ENCODE measurements at regions not wholly inside any gene's neighbourhood (a gene's known extent, or its start where the extent isn't known, plus 50 kb on each side); places are given as distances from the start of the nearest gene placed in this dataset.

DNA sequence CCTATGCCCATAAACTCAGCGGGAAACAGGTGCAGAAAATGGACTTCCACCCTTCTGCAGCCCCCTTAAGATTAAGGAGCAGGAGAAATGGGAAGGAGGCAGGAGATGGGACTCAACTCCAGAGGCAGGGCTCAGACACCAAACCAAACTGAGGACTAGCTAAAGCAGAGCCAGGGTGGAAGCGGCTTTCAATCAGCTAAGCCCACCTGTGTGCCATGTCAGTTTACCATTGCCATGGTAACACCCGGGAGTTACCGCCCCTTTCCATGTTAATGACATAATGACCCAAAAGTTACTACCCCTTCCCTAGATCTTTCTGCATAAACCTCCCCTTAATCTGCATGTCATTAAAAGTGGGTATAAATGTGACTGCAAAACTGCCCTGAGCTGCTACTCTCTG is 653.5 kb downstream of the PTPRU start:
- Mint-ChIP-seq H3K27ac (no peak overlapping the region), H3K9me3 (no peaks in the 10 kb centered on the region), H3K27me3 (ENCODE audit: insufficient read depth) (peaks cover 6% of the 10 kb centered on the region), H3K36me3 (ENCODE audit: low read depth) (no peaks in the 10 kb centered on the region), H3K4me1 (ENCODE audit: low read depth) (no peaks in the 10 kb centered on the region), H3K4me3 (no peak overlapping the region)
- intact Hi-C loops (cut with micrococcal nuclease): no loop called here
- DNase-seq (ENCODE audit: low spot score): no peak

DNA sequence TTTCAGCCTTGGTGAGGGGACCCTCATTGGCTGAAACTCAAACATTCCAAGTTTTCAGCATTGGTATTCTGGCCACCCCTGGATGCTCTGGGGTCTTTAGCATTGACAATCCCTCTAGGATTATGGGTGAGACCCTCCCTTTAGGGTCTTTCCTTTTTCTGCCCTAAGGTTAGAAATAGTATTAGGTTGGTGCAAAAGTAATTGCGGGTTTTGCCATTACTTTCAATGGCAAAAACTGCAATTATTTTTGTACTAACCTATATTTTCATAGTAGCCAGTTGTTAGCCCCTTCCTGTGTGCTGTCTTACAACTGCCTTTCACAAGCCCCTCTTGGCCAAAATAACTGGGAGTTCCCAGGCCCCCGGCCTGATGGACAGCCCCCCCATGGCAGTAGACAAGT is 648.4 kb downstream of the PTPRU start:
- no peak for DNase-seq (ENCODE audit: low spot score)
- Mint-ChIP-seq H3K9me3 (no peaks in the 10 kb centered on the region), H3K36me3 (ENCODE audit: low read depth) (no peaks in the 10 kb centered on the region), H3K4me1 (ENCODE audit: low read depth) (no peaks in the 10 kb centered on the region), H3K4me3 (no peak overlapping the region), H3K27ac (no peak overlapping the region), H3K27me3 (ENCODE audit: insufficient read depth) (peaks cover 3% of the 10 kb centered on the region)
- intact Hi-C loops (cut with micrococcal nuclease): no loop called here

DNA sequence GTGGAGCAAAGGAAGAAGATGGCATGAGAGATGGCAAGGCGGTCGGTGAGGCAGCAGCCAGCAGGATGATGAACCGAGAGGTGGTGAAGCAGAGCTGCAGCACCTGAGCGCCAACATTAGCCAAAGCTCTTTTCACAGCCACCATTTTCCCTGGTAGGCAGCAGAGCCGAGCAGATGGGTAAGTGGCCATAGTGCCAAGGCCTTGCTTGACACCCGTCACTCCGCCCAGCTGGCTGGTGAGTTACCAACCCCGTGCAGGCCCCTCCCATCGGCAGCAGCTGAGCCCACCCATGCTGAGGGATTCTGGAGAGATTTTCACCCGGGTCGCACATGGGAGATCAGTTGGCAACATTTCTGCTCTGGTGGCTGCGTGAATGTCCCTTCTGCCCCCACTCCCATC is 647.7 kb downstream of the PTPRU start:
- H3K4me3 Mint-ChIP-seq: no peak overlapping the region
- H3K27me3 Mint-ChIP-seq (ENCODE audit: insufficient read depth): peaks cover 3% of the 10 kb centered on the region
- DNase-seq (ENCODE audit: low spot score): no peak

DNA sequence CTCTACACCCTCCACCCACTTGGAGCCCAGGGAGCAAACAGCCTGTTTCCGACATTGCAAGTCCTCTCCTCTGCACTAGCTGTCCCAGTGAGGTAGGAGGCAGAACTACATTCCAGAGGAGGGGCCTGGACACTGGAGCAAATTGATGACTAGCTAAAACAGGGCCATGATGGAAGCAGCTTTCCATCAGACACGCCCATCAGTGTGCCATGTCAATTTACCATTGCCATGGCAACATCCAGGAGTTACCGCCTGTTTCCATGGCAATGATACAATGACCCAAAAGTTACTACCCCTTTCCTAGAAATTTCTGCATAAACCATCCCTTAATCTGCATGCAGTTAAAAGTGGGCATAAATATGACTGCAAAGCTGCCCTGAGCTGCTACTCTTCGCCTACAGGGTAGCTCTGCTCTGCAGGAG is 647.1 kb downstream of the PTPRU start:
- peaks cover 2% of the 10 kb centered on the region for H3K27me3 Mint-ChIP-seq (ENCODE audit: insufficient read depth)
- H3K4me1 Mint-ChIP-seq (ENCODE audit: low read depth): no peaks in the 10 kb centered on the region
- H3K36me3 Mint-ChIP-seq (ENCODE audit: low read depth): no peaks in the 10 kb centered on the region
- H3K27ac Mint-ChIP-seq: no peak overlapping the region
- no peak overlapping the region for H3K4me3 Mint-ChIP-seq
- no peaks in the 10 kb centered on the region for H3K9me3 Mint-ChIP-seq
- intact Hi-C loops (cut with micrococcal nuclease): no loop called here
- no peak for DNase-seq (ENCODE audit: low spot score)

More for the DNA sequence above, 647.7 kb downstream of the PTPRU start:
- intact Hi-C loops (cut with micrococcal nuclease): no loop called here
- Mint-ChIP-seq H3K4me1 (ENCODE audit: low read depth) (no peaks in the 10 kb centered on the region), H3K27ac (no peak overlapping the region), H3K36me3 (ENCODE audit: low read depth) (no peaks in the 10 kb centered on the region), H3K9me3 (no peaks in the 10 kb centered on the region)

DNA sequence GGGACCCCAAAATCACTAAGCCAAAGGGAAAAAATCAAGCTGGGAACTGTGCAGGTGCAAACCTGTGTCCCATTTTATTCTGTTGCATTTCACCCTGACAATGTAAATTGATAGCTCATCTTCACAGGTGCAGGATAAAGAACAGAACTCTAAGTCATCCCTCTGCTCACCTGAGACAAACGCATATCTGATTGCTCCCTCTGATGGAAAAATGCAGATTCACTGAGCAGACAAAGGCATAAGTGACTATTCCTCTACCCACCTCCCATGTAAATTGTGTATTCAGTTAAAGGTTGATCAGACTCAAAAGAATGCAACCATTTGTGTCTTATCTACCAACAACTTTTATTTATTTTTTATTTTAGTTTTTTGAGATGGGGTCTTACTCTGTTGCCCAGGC is 644.2 kb downstream of the PTPRU start:
- intact Hi-C loops (cut with micrococcal nuclease): no loop called here
- Mint-ChIP-seq H3K27me3 (ENCODE audit: insufficient read depth) (peaks cover 3% of the 10 kb centered on the region), H3K4me1 (ENCODE audit: low read depth) (no peaks in the 10 kb centered on the region), H3K27ac (no peak overlapping the region), H3K9me3 (no peaks in the 10 kb centered on the region), H3K36me3 (ENCODE audit: low read depth) (no peaks in the 10 kb centered on the region), H3K4me3 (no peak overlapping the region)
- no peak for DNase-seq (ENCODE audit: low spot score)

DNA sequence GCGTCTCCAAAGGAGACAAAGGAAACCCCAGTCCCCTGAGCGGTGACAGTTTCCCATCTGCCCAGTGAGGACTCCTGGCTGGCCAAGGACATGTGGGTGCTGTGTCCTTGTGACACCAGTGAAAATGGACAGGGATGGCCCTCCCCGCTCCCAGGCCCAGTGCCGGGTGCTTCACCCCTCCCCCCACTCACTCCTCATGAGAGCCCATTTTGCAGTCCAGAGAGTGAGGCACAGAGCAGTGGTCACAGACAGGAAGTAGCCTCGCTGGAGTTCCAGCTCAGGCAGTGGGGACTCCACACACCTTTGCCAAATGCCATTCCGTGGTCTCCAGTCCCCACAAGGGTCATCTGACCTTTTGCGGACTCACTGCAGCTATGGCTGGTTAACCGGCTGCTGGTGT is 642.9 kb downstream of the PTPRU start:
- intact Hi-C loops (cut with micrococcal nuclease): no loop called here
- H3K4me3 Mint-ChIP-seq: no peak overlapping the region
- H3K4me1 Mint-ChIP-seq (ENCODE audit: low read depth): no peaks in the 10 kb centered on the region
- DNase-seq (ENCODE audit: low spot score): no peak
- peaks cover 3% of the 10 kb centered on the region for H3K27me3 Mint-ChIP-seq (ENCODE audit: insufficient read depth)
- no peak overlapping the region for H3K27ac Mint-ChIP-seq
- H3K9me3 Mint-ChIP-seq: no peaks in the 10 kb centered on the region
- H3K36me3 Mint-ChIP-seq (ENCODE audit: low read depth): no peaks in the 10 kb centered on the region

DNA sequence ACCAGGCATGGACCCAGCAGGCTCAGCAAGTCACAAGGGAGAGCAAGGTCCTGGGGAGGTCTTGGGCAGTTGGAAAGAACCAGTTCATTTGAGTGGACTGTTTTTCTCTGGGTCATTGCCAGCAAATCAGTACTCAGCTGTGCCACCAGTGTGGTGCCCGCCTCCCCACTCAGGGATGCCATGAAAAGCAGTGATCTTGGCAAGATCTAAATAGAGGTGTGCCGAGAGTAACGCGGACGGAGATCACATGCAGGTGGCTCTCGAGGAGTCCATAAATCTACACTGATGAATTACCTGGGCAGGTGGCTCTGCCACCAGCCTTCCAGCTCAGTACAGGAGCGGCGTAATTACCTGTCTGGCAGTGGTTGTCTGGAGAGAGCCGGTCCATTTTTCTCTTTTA is 642.2 kb downstream of the PTPRU start:
- no peaks in the 10 kb centered on the region for H3K9me3 Mint-ChIP-seq
- no peak overlapping the region for H3K27ac Mint-ChIP-seq
- no peaks in the 10 kb centered on the region for H3K36me3 Mint-ChIP-seq (ENCODE audit: low read depth)
- no peak for DNase-seq (ENCODE audit: low spot score)
- no peak overlapping the region for H3K4me3 Mint-ChIP-seq
- H3K27me3 Mint-ChIP-seq (ENCODE audit: insufficient read depth): peaks cover 3% of the 10 kb centered on the region
- intact Hi-C loops (cut with micrococcal nuclease): no loop called here
- H3K4me1 Mint-ChIP-seq (ENCODE audit: low read depth): no peaks in the 10 kb centered on the region

DNA sequence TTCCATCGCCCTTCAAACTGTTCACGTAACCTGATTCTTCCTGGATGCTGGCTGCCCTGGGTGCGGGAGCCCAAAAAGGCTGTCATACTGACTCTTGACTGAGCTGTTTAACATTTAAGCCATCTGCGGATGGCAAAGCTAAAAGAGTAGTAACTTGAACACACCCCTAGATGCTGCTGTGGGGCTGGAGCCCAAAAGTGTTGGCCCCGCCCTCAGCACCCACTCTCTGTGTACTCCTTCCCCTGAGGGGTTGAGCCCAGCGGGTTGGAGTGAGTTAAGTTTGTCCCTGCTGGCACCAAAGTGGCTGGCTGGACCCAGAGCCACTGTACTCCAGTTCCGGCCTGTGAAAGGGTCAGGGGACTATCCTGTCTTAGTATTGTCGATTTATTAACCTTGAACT is 640.6 kb downstream of the PTPRU start:
- peaks cover 3% of the 10 kb centered on the region for H3K27me3 Mint-ChIP-seq (ENCODE audit: insufficient read depth)
- intact Hi-C loops (cut with micrococcal nuclease): no loop called here
- H3K27ac Mint-ChIP-seq: no peak overlapping the region
- H3K4me3 Mint-ChIP-seq: no peak overlapping the region
- no peaks in the 10 kb centered on the region for H3K4me1 Mint-ChIP-seq (ENCODE audit: low read depth)
- no peak for DNase-seq (ENCODE audit: low spot score)
- H3K9me3 Mint-ChIP-seq: no peaks in the 10 kb centered on the region
- no peaks in the 10 kb centered on the region for H3K36me3 Mint-ChIP-seq (ENCODE audit: low read depth)

DNA sequence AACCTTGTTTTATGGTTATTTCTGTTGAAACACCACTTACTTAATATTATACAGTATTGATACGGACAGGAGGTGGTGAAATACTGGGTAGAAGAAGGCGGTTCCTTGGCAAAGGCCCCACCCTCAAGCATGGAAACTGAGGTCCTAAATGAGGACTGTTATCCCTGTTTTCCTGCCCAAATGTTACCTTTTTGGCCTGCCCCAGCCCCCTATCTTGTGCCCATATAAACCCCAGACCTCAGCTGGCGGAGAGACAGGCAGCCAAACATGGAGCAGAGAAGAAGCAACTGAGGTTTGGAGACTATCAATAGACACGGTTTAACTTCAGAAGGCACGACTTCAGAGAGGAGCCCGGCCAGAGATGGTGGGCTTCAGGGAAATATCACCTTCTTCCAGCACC is 640.1 kb downstream of the PTPRU start:
- H3K9me3 Mint-ChIP-seq: no peaks in the 10 kb centered on the region
- no peak overlapping the region for H3K27ac Mint-ChIP-seq
- H3K4me3 Mint-ChIP-seq: no peak overlapping the region
- peaks cover 3% of the 10 kb centered on the region for H3K27me3 Mint-ChIP-seq (ENCODE audit: insufficient read depth)
- no peaks in the 10 kb centered on the region for H3K36me3 Mint-ChIP-seq (ENCODE audit: low read depth)
- DNase-seq (ENCODE audit: low spot score): no peak
- intact Hi-C loops (cut with micrococcal nuclease): no loop called here
- H3K4me1 Mint-ChIP-seq (ENCODE audit: low read depth): no peaks in the 10 kb centered on the region

DNA sequence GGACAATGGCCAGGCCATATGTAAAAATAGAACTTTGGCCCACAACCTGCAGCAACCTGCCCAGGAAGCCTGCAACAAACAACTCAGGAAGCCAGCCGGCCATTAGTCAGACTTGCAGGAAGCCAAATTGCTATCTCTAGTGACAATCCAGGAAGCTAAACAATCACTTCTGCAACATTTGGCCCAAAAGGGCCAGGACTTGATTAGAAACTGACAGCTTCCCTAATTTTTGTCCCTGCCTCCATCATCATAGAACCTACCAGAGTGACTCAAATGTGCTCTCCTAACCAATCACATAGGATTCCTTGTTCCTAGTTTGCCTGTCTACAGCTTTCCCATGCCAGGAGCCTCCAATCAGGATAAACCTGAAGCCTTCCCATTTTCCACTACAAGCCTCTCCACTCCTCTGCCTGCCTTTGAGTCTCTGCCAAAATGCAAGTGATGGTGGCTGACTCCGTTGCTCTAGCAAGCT is 639.3 kb downstream of the PTPRU start:
- Mint-ChIP-seq H3K27ac (no peak overlapping the region), H3K4me3 (no peak overlapping the region), H3K9me3 (no peaks in the 10 kb centered on the region), H3K36me3 (ENCODE audit: low read depth) (no peaks in the 10 kb centered on the region), H3K4me1 (ENCODE audit: low read depth) (no peaks in the 10 kb centered on the region), H3K27me3 (ENCODE audit: insufficient read depth) (peaks cover 3% of the 10 kb centered on the region)
- no peak for DNase-seq (ENCODE audit: low spot score)
- intact Hi-C loops (cut with micrococcal nuclease): no loop called here

DNA sequence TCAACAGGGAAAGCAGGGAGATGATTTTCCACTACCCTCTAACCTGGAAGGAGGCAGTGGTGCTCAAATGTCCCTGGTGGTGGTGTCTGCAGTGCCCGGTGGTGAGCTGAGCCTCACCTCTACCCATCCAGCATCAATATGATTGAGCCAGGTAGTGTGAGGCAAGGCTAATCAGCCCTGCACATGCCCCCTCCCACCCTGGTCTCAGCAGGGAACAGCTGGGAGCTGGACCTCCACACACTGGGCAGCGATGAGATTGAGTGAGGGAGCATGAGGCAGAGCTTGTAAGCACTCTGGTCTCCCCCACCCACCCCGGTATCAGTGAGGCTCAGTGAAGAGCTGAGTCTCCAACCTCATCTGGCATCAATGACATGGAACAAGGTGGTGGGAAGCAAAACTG is 634.3 kb downstream of the PTPRU start:
- Mint-ChIP-seq H3K4me1 (ENCODE audit: low read depth) (no peaks in the 10 kb centered on the region), H3K27me3 (ENCODE audit: insufficient read depth) (peaks cover 4% of the 10 kb centered on the region), H3K9me3 (no peaks in the 10 kb centered on the region), H3K27ac (no peak overlapping the region), H3K36me3 (ENCODE audit: low read depth) (no peaks in the 10 kb centered on the region), H3K4me3 (no peak overlapping the region)
- intact Hi-C loops (cut with micrococcal nuclease): no loop called here
- no peak for DNase-seq (ENCODE audit: low spot score)

DNA sequence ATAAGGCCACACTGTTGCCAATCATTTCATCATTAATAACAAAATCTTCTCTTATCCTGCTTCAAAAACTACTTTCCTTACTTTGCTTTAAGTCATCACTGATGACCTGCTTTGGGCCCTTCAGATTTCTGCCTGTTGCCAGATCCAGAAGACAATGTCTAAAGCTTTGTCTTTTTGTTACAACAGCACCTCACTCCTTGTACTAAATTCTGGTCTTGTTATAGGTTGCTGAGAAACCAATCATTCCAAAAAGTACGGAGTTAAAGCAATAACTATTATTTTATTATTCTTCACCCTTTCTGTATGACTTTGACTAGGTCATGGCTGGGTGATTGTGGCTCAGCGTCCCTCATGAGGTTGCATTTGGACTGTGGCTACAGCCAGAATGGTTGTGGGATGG is 633.5 kb downstream of the PTPRU start:
- intact Hi-C loops (cut with micrococcal nuclease): no loop called here
- Mint-ChIP-seq H3K27ac (no peak overlapping the region), H3K4me1 (ENCODE audit: low read depth) (no peaks in the 10 kb centered on the region), H3K36me3 (ENCODE audit: low read depth) (no peaks in the 10 kb centered on the region), H3K9me3 (no peaks in the 10 kb centered on the region), H3K27me3 (ENCODE audit: insufficient read depth) (peaks cover 4% of the 10 kb centered on the region), H3K4me3 (no peak overlapping the region)
- no peak for DNase-seq (ENCODE audit: low spot score)

DNA sequence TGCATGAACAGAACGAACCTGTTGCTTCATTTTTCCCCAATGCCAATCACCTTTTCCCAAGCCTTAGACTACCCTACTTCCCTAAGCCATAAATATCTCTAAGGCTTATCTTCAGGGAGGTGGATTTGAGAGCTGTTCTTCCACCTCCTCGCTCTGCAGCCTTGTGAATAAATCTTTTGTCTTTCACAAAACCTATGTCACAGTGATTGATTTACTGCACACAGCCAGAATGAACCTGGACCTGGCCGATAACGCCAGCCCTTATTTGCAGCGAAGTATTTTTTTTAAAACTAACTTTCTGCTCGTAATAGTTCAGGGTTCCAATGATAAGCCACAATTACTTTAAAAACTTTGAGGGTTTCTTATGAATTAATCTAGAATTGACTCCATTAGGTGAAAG is 632.6 kb downstream of the PTPRU start:
- no peak for DNase-seq (ENCODE audit: low spot score)
- Mint-ChIP-seq H3K27me3 (ENCODE audit: insufficient read depth) (peaks cover 4% of the 10 kb centered on the region), H3K36me3 (ENCODE audit: low read depth) (no peaks in the 10 kb centered on the region), H3K27ac (no peak overlapping the region), H3K9me3 (no peaks in the 10 kb centered on the region), H3K4me1 (ENCODE audit: low read depth) (no peaks in the 10 kb centered on the region), H3K4me3 (no peak overlapping the region)
- intact Hi-C loops (cut with micrococcal nuclease): no loop called here

DNA sequence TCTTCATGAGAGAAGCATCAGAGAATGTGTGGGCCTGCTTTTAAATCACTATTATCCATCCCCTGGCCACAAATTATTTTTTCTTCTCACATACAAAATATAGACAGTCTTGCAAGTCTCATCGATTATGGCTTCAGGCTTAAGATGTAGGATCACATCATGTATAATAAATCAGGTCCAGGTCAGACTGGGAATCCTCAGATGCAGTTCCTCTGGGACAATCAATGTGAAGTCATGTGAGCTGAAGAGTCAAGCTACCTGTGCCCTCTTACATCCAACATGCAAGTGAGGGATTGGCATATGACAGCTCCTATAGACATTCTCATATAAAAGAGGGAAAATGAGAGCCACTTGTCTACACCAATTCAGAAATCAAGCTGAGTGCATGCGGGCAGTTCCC is 631.8 kb downstream of the PTPRU start:
- no peaks in the 10 kb centered on the region for H3K9me3 Mint-ChIP-seq
- H3K4me3 Mint-ChIP-seq: no peak overlapping the region
- no peak for DNase-seq (ENCODE audit: low spot score)
- no peak overlapping the region for H3K27ac Mint-ChIP-seq
- H3K36me3 Mint-ChIP-seq (ENCODE audit: low read depth): no peaks in the 10 kb centered on the region
- no peaks in the 10 kb centered on the region for H3K4me1 Mint-ChIP-seq (ENCODE audit: low read depth)
- intact Hi-C loops (cut with micrococcal nuclease): no loop called here
- peaks cover 4% of the 10 kb centered on the region for H3K27me3 Mint-ChIP-seq (ENCODE audit: insufficient read depth)

Measured in activated T-helper 1 cell treated with anti-CD3 and anti-CD28 coated beads, Interleukin-12 subunit alpha, Interleukin-12 subunit beta, Interleukin-2, Interleukin-4 antibody, amounts not matched to agents 30 ng/mL and 10 ng/mL and 1 ng/mL, durations not matched to agents 14 hours and 24 hours and 36 hours (primary cell).